K562 (cell line): ENCODE measurements at regions not wholly inside any gene's neighbourhood (a gene's known extent, or its start where the extent isn't known, plus 50 kb on each side); places are given as distances from the start of the nearest gene placed in this dataset.

ENCODE experiments used
- ATAC-seq: fragments of 200-7000 bp; cut with Tn5 transposase; 3 replicates; pipeline ENCODE4 v1.9.1; 2020; ENCODE audit warnings: moderate library complexity
- BruUV-seq: library from RNA; stranded (reverse); fragments of 400-500 nt; replicated peaks from 2 replicates; lab custom pipeline; 2021; lab: Mats Ljungman, UMichigan
- CTCF ChIA-PET: fragments of 300-600 bp; formaldehyde crosslinking; extraction: SDS; loops from one replicate; lab custom pipeline; 2021; ENCODE audit warnings: low intra/inter-chr PET ratio; lab: Yijun Ruan, JAX
- POLR2A ChIA-PET: fragments of 300-600, 350-650 bp; sonication (Branson Sonifier 250); formaldehyde crosslinking; extraction: SDS; loops from one replicate; lab custom pipeline; 2021; ENCODE audit warnings: antibody characterized with exemption, inconsistent platforms; lab: Yijun Ruan, JAX
- DNase-seq, 4 experiments: peaks; one replicate each; pipeline versions ENCODE4 v3.0.0 to v3.0.0-alpha.2; 2011 to 2018; ENCODE audit warnings: low spot score in 3 of 4, mixed read lengths in 3 of 4; ENCODE audit errors: extremely low read depth in 1 of 4
- FAIRE-seq: peaks from 2 replicates; lab custom pipeline; 2011; peaks lifted over from hg19 to GRCh38; lab: Jason Lieb, UNC
- H2AFZ ChIP-seq: 2 replicates; pipeline ENCODE4 v1.6.0; 2011; ENCODE audit warnings: low read depth, low read length, control low read depth, inconsistent platforms
- H3K27ac ChIP-seq: fragments of 200-600 bp; 3 replicates; pipeline ENCODE4 v1.8.0; 2011; ENCODE audit warnings: low read depth, mild to moderate bottlenecking, control low read depth, inconsistent platforms, low read length, moderate library complexity, mixed read lengths; ENCODE audit errors: extremely low read depth
- H3K27me3 ChIP-seq, 2 experiments: fragments of 300-600 bp in 1 of 2; 2 replicates in 1 of 2; 3 replicates in 1 of 2; pipeline versions ENCODE4 v1.6.0 to v1.8.0; 2011; ENCODE audit warnings: inconsistent platforms in 2 of 2, low read length in 2 of 2, mild to moderate bottlenecking in 1 of 2, mixed read lengths in 1 of 2, moderate library complexity in 1 of 2; ENCODE audit not compliant: control insufficient read depth in 2 of 2, insufficient read depth in 2 of 2
- H3K36me3 ChIP-seq: fragments of 300-600 bp; 3 replicates; pipeline ENCODE4 v1.8.0; 2011; ENCODE audit warnings: mild to moderate bottlenecking, low read length, inconsistent platforms; ENCODE audit not compliant: control insufficient read depth, insufficient read depth
- H3K4me1 ChIP-seq, 2 experiments: fragments of 200-600 bp in 1 of 2; replicated peaks in 1 of 2; 2 replicates in 1 of 2; 3 replicates in 1 of 2; pipeline versions ENCODE4 v1.5.1 to v1.8.0; 2011; ENCODE audit warnings: inconsistent platforms in 2 of 2, low read length in 2 of 2, mild to moderate bottlenecking in 1 of 2, mixed read lengths in 1 of 2, moderate library complexity in 1 of 2; ENCODE audit not compliant: control insufficient read depth in 2 of 2, insufficient read depth in 2 of 2
- H3K4me2 ChIP-seq: 2 replicates; pipeline ENCODE4 v1.6.1; 2011; ENCODE audit warnings: low read length, control low read depth, inconsistent platforms, mixed read lengths; ENCODE audit not compliant: insufficient read depth
- H3K4me3 ChIP-seq: fragments of 200-600 bp; sonication (generic), shearing (Covaris generic); 2 replicates; pipeline ENCODE4 v1.5.1; 2016; ENCODE audit warnings: control low read depth, inconsistent platforms
- H3K79me2 ChIP-seq: fragments of 200-600 bp; 3 replicates; pipeline ENCODE4 v1.8.0; 2011; ENCODE audit warnings: low read length, inconsistent platforms; ENCODE audit not compliant: control insufficient read depth, insufficient read depth
- H3K9ac ChIP-seq, 2 experiments: 2 replicates each; pipeline versions ENCODE4 v1.6.0 to v1.6.1; 2011; ENCODE audit warnings: low read depth in 2 of 2, low read length in 2 of 2, control low read depth in 1 of 2, inconsistent platforms in 1 of 2, mild to moderate bottlenecking in 1 of 2, mixed read lengths in 1 of 2; ENCODE audit not compliant: insufficient read depth in 1 of 2
- H3K9me1 ChIP-seq: one replicate; pipeline ENCODE4 v1.6.0; 2011; ENCODE audit warnings: inconsistent platforms, mild to moderate bottlenecking, low read length, moderate library complexity; ENCODE audit not compliant: control insufficient read depth, insufficient read depth
- H3K9me3 ChIP-seq: replicated peaks from 2 replicates; pipeline ENCODE4 v1.5.1; 2011; ENCODE audit warnings: low read depth, low read length, inconsistent platforms; ENCODE audit not compliant: control insufficient read depth, insufficient read depth
- H4K20me1 ChIP-seq: replicated peaks from 2 replicates; pipeline ENCODE4 v1.6.1; 2011; ENCODE audit warnings: low read length, inconsistent platforms, mixed read lengths; ENCODE audit not compliant: control insufficient read depth, insufficient read depth
- BRD4 ChIP-seq: fragments of 200-600 bp; sonication (generic); IDR thresholded peaks from 2 replicates; pipeline ENCODE4 v1.6.1; 2017; ENCODE audit warnings: inconsistent platforms
- E2F5 ChIP-seq: sonication (generic); formaldehyde crosslinking; IDR thresholded peaks from 2 replicates; pipeline ENCODE4 v1.8.0; 2022; ENCODE audit warnings: mild to moderate bottlenecking, missing genetic modification reagents
- MEF2D ChIP-seq: conservative IDR thresholded peaks from 2 replicates; pipeline ENCODE4 v1.6.1; 2016; ENCODE audit warnings: low read depth, missing genetic modification characterization, missing compliant biosample characterization
- MITF ChIP-seq: IDR thresholded peaks from 2 replicates; pipeline ENCODE4 v1.6.1; 2014; ENCODE audit warnings: antibody characterized with exemption
- MTA3 ChIP-seq: fragments of 450-650 bp; formaldehyde crosslinking; IDR thresholded peaks from 2 replicates; pipeline ENCODE4 v1.6.1; 2017; ENCODE audit warnings: mild to moderate bottlenecking, borderline replicate concordance
- PCBP1 ChIP-seq: fragments of 200-400 bp; formaldehyde crosslinking; IDR thresholded peaks from 2 replicates; pipeline ENCODE4 v1.6.1; 2018; ENCODE audit warnings: mild to moderate bottlenecking, low read depth, low read length; ENCODE audit not compliant: poor library complexity, severe bottlenecking
- POLR3G ChIP-seq: IDR thresholded peaks from 2 replicates; pipeline ENCODE4 v1.6.1; 2011; ENCODE audit not compliant: insufficient read length, insufficient replicate concordance; ENCODE audit errors: extremely low read depth
- TCF7L2 ChIP-seq: fragments of 150-350 bp; IDR thresholded peaks from 2 replicates; pipeline ENCODE4 v1.6.1; 2016; ENCODE audit warnings: low read depth, mild to moderate bottlenecking, low read length, moderate library complexity
- USF1 ChIP-seq: sonication (generic); formaldehyde crosslinking; IDR thresholded peaks from 2 replicates; pipeline ENCODE4 v1.9.0; 2022; ENCODE audit warnings: mild to moderate bottlenecking, missing genetic modification reagents
- YBX1 ChIP-seq: fragments of 450-650 bp; IDR thresholded peaks from 2 replicates; pipeline ENCODE4 v1.7.1; 2016; ENCODE audit warnings: mild to moderate bottlenecking
- ZBTB11 ChIP-seq, 3 experiments: fragments of 200-800 bp in 1 of 3; fragments of 250-450 bp in 1 of 3; fragments of 450-650 bp in 1 of 3; sonication (Bioruptor Pico) in 1 of 3; sonication (Bioruptor generic) in 1 of 3; formaldehyde crosslinking in 1 of 3; IDR thresholded peaks; 2 replicates each; pipeline versions ENCODE4 v1.6.1 to v1.8.0; 2016 to 2022; ENCODE audit warnings: mild to moderate bottlenecking in 2 of 3, missing genetic modification characterization in 2 of 3, missing compliant biosample characterization in 1 of 3, moderate library complexity in 1 of 3
- ZNF23 ChIP-seq: fragments of 250-450 bp; sonication (Bioruptor Pico); IDR thresholded peaks from 2 replicates; pipeline ENCODE4 v1.4.0; 2020; ENCODE audit warnings: mild to moderate bottlenecking
- ZNF311 ChIP-seq: fragments of 250-450 bp; sonication (Bioruptor Pico); IDR thresholded peaks from 2 replicates; pipeline ENCODE4 v1.4.0; 2020; ENCODE audit warnings: mild to moderate bottlenecking, moderate library complexity
- ZNF586 ChIP-seq: fragments of 450-650 bp; formaldehyde crosslinking; conservative IDR thresholded peaks from 2 replicates; pipeline ENCODE4 v1.4.0; 2020; ENCODE audit warnings: mild to moderate bottlenecking, moderate library complexity
- ZNF778 ChIP-seq: fragments of 450-650 bp; formaldehyde crosslinking; IDR thresholded peaks from 2 replicates; pipeline ENCODE4 v1.4.0; 2020; ENCODE audit warnings: mild to moderate bottlenecking, moderate library complexity
- WGBS: fragments of 100-300 bp; shearing (Covaris generic); methylation state at CpG from one replicate; pipeline ENCODE4 v1.1.6; 2016; ENCODE audit warnings: low coverage, mixed read lengths; ENCODE audit not compliant: insufficient coverage; ENCODE audit errors: missing lambda C conversion rate; 5-methylcytosine and 5-hydroxymethylcytosine counted together
- in situ Hi-C: fragments of 300-500 bp; cut with MboI; formaldehyde crosslinking; loops from 4 replicates; pipeline ENCODE4 v1.15.0; 2018; ENCODE audit warnings: inconsistent platforms, mixed read lengths
- intact Hi-C: fragments of 100-400 bp; cut with micrococcal nuclease; formaldehyde crosslinking; loops from 2 replicates; pipeline ENCODE4 v1.14.2; 2022
- TF ChIP-seq, protein P1 (sequence below): conservative IDR thresholded peaks from 2 replicates; pipeline ENCODE4 v1.6.1; 2011; ENCODE audit warnings: low read depth, mild to moderate bottlenecking, low read length; ENCODE audit not compliant: control insufficient read depth

GRCh38 chr7:54878339-54878738 lies 119.3 kb upstream of the SEC61G start:
- Histone ChIP-seq H2AFZ (no peak overlapping the region), H3K27ac (no peak overlapping the region), H3K4me2 (no peak overlapping the region), H3K27me3 (no peaks in the 10 kb centered on the region), H3K36me3 (no peaks in the 10 kb centered on the region), H3K9ac (no peak overlapping the region), H3K4me3 (no peak overlapping the region), H4K20me1 (no peaks in the 10 kb centered on the region), H3K79me2 (no peaks in the 10 kb centered on the region), H3K9me3 (no peaks in the 10 kb centered on the region), H3K4me1 (no peaks in the 10 kb centered on the region), H3K9me1 (no peaks in the 10 kb centered on the region)
- intact Hi-C loops (loop anchor here (10.0 kb wide), 1 partner anchor 376 kb away; no protein-coding TSS in a partner anchor), in situ Hi-C loops (no loop called here)
- BruUV-seq, result no TSS peak
- CTCF ChIA-PET, result no interaction called here
- 0% methylated on average over 1 of the region's 1 CpG for WGBS
- no peak for TF ChIP-seq ZNF311
- TF ChIP-seq BRD4, result no peak
- no peak for TF ChIP-seq ZNF23
- TF ChIP-seq, protein P1, sequence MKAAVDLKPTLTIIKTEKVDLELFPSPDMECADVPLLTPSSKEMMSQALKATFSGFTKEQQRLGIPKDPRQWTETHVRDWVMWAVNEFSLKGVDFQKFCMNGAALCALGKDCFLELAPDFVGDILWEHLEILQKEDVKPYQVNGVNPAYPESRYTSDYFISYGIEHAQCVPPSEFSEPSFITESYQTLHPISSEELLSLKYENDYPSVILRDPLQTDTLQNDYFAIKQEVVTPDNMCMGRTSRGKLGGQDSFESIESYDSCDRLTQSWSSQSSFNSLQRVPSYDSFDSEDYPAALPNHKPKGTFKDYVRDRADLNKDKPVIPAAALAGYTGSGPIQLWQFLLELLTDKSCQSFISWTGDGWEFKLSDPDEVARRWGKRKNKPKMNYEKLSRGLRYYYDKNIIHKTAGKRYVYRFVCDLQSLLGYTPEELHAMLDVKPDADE, result no peak
- no peak for TF ChIP-seq E2F5 (CRISPR knock-in tag)
- no peak for TF ChIP-seq YBX1
- no peak for TF ChIP-seq USF1
- no peak for TF ChIP-seq ZNF778 (CRISPR knock-in tag)
- no peak for TF ChIP-seq TCF7L2
- TF ChIP-seq MEF2D (tag), result no peak
- no peak for TF ChIP-seq ZNF586 (CRISPR knock-in tag)
- TF ChIP-seq POLR3G, result no peak
- TF ChIP-seq MITF, result no peak
- no peak for TF ChIP-seq MTA3
- no peak for TF ChIP-seq PCBP1
- TF ChIP-seq ZBTB11 (CRISPR knock-in tag; IDR thresholded peaks at IDR 0.05), result no peak
- no peak for DNase-seq
- no peak for FAIRE-seq
- ATAC-seq, result no peak
- POLR2A ChIA-PET, result no interaction called here
